PC-3 (cell line): ENCODE measurements at regions not wholly inside any gene's neighbourhood (a gene's known extent, or its start where the extent isn't known, plus 50 kb on each side); places are given as distances from the start of the nearest gene placed in this dataset.

Source experiments
- EZH2 ChIP-seq: fragments of 300-600 bp; sonication (generic); IDR thresholded peaks from one replicate; pipeline ENCODE4 v1.6.1; 2017; ENCODE audit warnings: antibody characterized with exemption, mild to moderate bottlenecking, low read length; ENCODE audit not compliant: unreplicated experiment
- TF ChIP-seq, protein P1 (sequence below): fragments of 300-600 bp; sonication (generic); conservative IDR thresholded peaks from 2 replicates; pipeline ENCODE4 v1.5.1; 2017; ENCODE audit warnings: antibody characterized with exemption, low read depth, mild to moderate bottlenecking, low read length

DNA sequence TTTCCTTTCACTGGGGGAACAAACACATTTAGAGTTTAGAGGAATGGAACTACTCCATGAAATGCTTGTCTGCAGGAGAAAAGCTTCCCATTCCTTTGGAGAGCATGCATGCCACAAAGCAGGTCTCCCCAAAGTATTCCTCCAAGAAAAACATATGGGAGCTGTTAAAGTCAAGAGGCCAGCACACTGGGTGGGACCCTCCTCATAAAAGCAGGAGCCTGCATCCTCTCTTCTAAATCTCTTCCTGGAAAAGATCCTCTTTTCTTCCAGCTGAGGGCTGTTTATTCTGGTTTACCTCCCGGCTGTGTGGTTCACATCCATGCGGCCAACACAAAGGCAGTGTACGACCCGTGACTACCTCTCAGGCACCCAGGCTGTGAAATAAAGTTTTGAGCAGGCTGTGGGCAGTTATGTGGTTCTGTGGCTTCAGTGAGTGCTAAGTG, 103.4 kb downstream of the TENT5C start:
- TF ChIP-seq, protein P1, sequence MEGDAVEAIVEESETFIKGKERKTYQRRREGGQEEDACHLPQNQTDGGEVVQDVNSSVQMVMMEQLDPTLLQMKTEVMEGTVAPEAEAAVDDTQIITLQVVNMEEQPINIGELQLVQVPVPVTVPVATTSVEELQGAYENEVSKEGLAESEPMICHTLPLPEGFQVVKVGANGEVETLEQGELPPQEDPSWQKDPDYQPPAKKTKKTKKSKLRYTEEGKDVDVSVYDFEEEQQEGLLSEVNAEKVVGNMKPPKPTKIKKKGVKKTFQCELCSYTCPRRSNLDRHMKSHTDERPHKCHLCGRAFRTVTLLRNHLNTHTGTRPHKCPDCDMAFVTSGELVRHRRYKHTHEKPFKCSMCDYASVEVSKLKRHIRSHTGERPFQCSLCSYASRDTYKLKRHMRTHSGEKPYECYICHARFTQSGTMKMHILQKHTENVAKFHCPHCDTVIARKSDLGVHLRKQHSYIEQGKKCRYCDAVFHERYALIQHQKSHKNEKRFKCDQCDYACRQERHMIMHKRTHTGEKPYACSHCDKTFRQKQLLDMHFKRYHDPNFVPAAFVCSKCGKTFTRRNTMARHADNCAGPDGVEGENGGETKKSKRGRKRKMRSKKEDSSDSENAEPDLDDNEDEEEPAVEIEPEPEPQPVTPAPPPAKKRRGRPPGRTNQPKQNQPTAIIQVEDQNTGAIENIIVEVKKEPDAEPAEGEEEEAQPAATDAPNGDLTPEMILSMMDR = no peak
- no peak for TF ChIP-seq EZH2
